ENCODE measurements at regions not wholly inside any gene's neighbourhood (a gene's known extent, or its start where the extent isn't known, plus 50 kb on each side); places are given as distances from the start of the nearest gene placed in this dataset.

GRCh38 chr10:2108496-2108895, 371.2 kb upstream of the ADARB2 start:
- no peak overlapping the region for H3K27ac ChIP-seq
- DNase-seq (ENCODE audit: low read depth, low spot score), result no peak

- DNase-seq (ENCODE audit: low read depth, low spot score), result no peak
- no peak overlapping the region for H3K27ac ChIP-seq
These were observed 369.3 kb upstream of the ADARB2 start for GRCh38 chr10:2106641-2107040.

DNA sequence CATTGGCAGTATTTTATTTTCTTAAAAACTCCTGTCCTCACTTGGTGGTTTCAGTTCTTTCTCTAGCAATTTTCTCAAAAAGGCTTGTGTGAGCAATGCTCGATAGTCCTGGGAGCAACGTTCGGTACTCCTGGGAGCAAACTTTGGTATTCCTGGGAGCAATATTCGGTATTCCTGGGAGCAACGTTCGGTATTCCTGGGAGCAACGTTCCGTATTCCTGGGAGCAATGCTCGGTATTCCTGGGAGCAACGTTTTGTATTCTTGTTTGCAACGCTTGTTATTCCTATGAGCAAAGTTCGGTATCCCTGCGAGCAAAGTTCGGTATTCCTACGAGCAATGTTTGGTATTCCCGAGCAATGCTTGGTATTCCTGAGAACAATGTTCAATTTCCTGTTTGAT, 362.0 kb upstream of the ADARB2 start:
- no peak overlapping the region for H3K27ac ChIP-seq
- DNase-seq (ENCODE audit: low read depth, low spot score), result no peak

- no peak for DNase-seq (ENCODE audit: low read depth, low spot score)
- H3K27ac ChIP-seq, result no peak overlapping the region
These were observed 360.6 kb upstream of the ADARB2 start for GRCh38 chr10:2097937-2098336.

GRCh38 chr10:2094171-2094570, 356.8 kb upstream of the ADARB2 start:
- no peak overlapping the region for H3K27ac ChIP-seq
- no peak for DNase-seq (ENCODE audit: low read depth, low spot score)

DNA sequence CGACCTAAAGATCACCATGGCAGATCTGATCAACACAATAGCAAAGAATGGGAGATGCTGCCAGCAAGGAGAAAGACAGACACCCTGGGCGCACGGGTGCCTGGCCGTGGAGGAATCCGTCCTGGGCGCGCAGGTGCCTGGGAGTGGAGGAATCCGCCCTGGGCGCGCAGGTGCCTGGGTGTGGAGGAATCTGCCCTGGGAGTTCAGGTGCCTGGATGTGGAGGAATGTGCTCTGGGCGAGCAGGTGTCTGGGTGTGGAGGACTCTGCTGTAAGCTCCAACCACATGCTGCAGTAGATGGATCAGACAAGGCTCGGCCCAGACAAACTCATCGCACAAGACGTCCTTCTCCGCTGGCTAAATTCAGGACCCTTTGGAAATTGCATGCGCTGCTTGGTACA, 346.3 kb upstream of the ADARB2 start:
- H3K27ac ChIP-seq, result no peak overlapping the region
- DNase-seq (ENCODE audit: low read depth, low spot score), result no peak

GRCh38 chr10:2081501-2081900, 344.2 kb upstream of the ADARB2 start:
- DNase-seq (ENCODE audit: low read depth, low spot score), result no peak
- H3K27ac ChIP-seq, result no peak overlapping the region

DNA sequence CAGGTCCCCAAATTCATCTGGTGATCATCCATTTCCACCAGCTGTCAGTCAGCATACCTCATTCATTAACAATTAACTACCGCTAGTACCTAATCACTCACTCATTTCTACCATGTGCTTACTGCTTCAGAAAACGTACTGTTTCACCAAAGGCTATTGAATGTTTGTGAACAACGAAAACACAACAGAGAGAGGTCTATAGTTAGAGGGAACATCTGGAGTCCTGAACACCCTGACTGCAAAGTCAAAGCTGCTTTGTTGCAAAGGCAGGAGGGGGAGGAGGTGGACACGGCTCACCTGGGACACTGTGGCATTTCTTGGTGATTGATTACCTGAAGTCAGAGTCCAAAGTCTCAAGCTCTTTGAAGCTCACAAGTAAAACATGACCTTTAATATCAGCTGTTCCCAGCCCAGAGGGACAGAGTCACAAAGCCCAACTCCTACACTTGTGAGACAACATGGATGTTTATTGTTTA, 342.3 kb upstream of the ADARB2 start:
- no peak for DNase-seq (ENCODE audit: low read depth, low spot score)
- no peak overlapping the region for H3K27ac ChIP-seq

GRCh38 chr10:2077231-2077630, 339.9 kb upstream of the ADARB2 start:
- no peak overlapping the region for H3K27ac ChIP-seq
- no peak for DNase-seq (ENCODE audit: low read depth, low spot score)

GRCh38 chr10:2076528-2076927, 339.2 kb upstream of the ADARB2 start:
- H3K27ac ChIP-seq, result no peak overlapping the region
- DNase-seq (ENCODE audit: low read depth, low spot score), result no peak

DNA sequence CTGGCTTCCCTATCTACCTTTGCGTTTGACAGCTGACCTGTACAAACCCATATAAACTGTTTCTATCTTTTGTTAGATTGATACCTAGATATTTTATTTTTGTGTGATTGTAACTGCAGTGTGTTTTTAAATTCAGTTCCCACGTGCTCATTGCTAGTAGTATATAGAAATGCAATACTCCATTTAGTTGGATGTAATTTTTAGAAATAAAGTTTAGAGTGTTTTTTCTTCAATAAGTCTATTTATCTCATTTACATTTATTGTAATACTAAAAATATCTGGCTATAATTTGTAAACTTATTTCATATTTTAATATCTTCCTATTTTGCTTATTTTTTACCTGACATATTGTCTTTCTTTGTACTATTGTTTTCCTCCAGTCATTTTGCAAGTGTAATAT, 329.7 kb upstream of the ADARB2 start:
- DNase-seq (ENCODE audit: low read depth, low spot score), result no peak
- no peak overlapping the region for H3K27ac ChIP-seq

GRCh38 chr10:2054728-2055127, 317.4 kb upstream of the ADARB2 start:
- no peak overlapping the region for H3K27ac ChIP-seq
- no peak for DNase-seq (ENCODE audit: low read depth, low spot score)

- no peak for DNase-seq (ENCODE audit: low read depth, low spot score)
- no peak overlapping the region for H3K27ac ChIP-seq
These were observed 316.5 kb upstream of the ADARB2 start for GRCh38 chr10:2053805-2054204.

GRCh38 chr10:2051108-2051507, 313.8 kb upstream of the ADARB2 start:
- DNase-seq (ENCODE audit: low read depth, low spot score), result no peak
- H3K27ac ChIP-seq, result no peak overlapping the region

- H3K27ac ChIP-seq, result no peak overlapping the region
- no peak for DNase-seq (ENCODE audit: low read depth, low spot score)
These were observed 312.2 kb upstream of the ADARB2 start for GRCh38 chr10:2049560-2049959.

DNA sequence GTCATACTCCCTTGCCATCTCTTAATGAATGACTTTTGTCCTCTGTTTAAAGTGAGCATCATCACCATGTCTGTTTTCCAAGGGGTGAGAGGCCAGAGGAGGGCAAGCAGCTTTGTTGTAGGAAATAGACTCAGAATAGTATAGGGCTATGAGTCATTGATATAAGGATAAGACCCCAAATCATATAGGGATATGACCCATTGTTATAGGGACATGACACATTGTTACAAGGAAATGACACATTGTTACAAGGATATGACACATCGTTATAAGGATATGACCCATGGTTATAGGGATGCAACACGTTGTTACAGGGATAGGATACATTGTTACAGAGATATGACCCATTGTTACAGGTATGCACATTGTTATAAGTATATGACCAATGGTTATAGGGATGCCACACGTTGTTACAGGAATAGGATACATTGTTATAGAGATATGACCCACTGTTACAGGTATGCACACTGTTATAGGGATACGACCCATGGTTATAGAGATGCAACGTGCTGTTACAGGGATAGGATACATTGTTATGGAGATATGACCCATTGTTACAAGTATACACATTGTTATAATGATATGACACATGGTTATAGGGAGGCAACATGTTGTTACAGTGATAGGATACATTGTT, 311.1 kb upstream of the ADARB2 start:
- no peak overlapping the region for H3K27ac ChIP-seq
- DNase-seq (ENCODE audit: low read depth, low spot score), result no peak

GRCh38 chr10:2047679-2048078, 310.4 kb upstream of the ADARB2 start:
- no peak overlapping the region for H3K27ac ChIP-seq
- no peak for DNase-seq (ENCODE audit: low read depth, low spot score)

- no peak for DNase-seq (ENCODE audit: low read depth, low spot score)
- no peak overlapping the region for H3K27ac ChIP-seq
These were observed 306.1 kb upstream of the ADARB2 start for GRCh38 chr10:2043379-2043778.

- no peak for DNase-seq (ENCODE audit: low read depth, low spot score)
- H3K27ac ChIP-seq, result no peak overlapping the region
These were observed 300.7 kb upstream of the ADARB2 start for GRCh38 chr10:2038036-2038435.

GRCh38 chr10:2037246-2037645, 299.9 kb upstream of the ADARB2 start:
- no peak for DNase-seq (ENCODE audit: low read depth, low spot score)
- no peak overlapping the region for H3K27ac ChIP-seq

DNA sequence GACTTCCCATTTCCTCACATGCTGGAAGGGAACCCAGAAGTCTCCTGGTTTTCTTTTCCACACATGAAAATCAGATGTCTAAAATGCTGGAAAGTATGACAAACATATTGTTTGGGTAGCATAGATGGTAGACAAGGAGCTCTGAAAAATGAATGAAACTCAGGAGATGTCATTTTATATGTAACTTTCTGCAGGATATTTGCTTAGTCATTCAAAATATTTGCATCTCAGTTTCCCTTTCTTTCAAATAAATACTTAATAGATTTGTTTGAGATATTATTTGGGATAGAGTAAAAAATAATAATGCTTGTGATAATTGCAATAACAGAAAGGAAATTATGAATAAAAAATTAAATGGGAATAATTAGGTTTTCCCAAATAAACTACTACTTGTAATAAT, 298.9 kb upstream of the ADARB2 start:
- DNase-seq (ENCODE audit: low read depth, low spot score), result no peak
- H3K27ac ChIP-seq, result no peak overlapping the region

DNA sequence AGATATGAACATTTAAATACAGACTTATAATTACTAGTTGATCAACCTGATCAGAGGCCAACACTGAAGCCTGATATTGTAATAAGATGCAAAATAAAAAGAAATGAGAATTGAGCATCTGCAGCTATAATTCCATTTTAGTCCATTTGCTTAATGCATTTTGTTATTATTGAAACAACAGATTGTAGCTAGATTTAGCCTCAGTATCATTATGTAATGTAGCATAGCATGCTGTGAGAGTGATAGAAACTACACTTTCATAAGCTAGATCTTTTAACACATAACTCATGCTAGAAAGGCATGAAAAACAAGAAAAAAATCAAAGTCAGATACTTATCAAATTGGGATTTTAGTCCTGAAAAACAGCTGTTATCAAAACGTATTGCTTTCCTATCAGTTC, 292.7 kb upstream of the ADARB2 start:
- DNase-seq (ENCODE audit: low read depth, low spot score), result no peak
- no peak overlapping the region for H3K27ac ChIP-seq

- DNase-seq (ENCODE audit: low read depth, low spot score), result no peak
- H3K27ac ChIP-seq, result no peak overlapping the region
These were observed 289.6 kb upstream of the ADARB2 start for GRCh38 chr10:2026936-2027335.

Data from epithelial cell of prostate (primary cell).